ENCODE measurements at regions not wholly inside any gene's neighbourhood (a gene's known extent, or its start where the extent isn't known, plus 50 kb on each side); places are given as distances from the start of the nearest gene placed in this dataset.

DNA sequence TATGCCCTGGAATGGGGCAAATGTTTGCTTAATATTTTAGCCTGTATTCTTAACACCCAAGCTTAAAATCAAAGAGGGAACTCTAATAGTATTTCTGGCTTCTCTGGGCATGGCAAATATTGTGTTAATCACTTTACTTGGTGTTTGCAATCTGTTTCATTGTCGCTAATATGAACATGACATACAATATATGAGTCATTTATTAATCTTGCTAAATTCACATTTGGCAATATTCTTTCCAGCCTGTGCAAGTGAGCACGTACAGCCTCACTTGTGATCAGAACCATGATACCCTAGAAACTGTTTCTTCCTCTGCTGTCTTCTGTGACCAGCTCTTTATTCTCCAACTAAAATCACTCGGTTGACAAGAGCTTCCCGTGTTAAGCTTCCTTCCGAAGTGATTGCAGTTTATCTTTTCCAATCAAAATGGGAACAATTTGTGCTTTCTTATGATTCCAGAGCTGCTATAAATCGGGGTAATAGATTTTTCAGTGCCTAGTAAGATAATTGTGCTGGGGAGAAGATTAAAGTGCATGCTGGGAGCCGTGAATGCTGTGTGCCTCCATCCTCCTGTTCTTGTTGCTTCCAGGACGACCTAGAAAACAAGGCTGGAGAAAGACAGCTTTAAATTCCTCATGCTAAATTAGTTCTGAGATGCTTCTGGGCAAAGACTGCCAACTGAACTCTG lies 153.0 kb upstream of the TMTC4 start:
- TF ChIP-seq, protein P1, sequence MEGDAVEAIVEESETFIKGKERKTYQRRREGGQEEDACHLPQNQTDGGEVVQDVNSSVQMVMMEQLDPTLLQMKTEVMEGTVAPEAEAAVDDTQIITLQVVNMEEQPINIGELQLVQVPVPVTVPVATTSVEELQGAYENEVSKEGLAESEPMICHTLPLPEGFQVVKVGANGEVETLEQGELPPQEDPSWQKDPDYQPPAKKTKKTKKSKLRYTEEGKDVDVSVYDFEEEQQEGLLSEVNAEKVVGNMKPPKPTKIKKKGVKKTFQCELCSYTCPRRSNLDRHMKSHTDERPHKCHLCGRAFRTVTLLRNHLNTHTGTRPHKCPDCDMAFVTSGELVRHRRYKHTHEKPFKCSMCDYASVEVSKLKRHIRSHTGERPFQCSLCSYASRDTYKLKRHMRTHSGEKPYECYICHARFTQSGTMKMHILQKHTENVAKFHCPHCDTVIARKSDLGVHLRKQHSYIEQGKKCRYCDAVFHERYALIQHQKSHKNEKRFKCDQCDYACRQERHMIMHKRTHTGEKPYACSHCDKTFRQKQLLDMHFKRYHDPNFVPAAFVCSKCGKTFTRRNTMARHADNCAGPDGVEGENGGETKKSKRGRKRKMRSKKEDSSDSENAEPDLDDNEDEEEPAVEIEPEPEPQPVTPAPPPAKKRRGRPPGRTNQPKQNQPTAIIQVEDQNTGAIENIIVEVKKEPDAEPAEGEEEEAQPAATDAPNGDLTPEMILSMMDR (IDR thresholded peaks at IDR 0.05 in 2 of 3, conservative IDR thresholded peaks at IDR 0.05 in 1 of 3; ENCODE audit: borderline replicate concordance in 1 of 3, insufficient read depth in 1 of 3, low read depth in 2 of 3, low read length in 2 of 3) = no peak
- no peak for TF ChIP-seq JUND (IDR thresholded peaks at IDR 0.05)
- no peak for TF ChIP-seq POLR2A (IDR thresholded peaks at IDR 0.05; ENCODE audit: borderline replicate concordance, extremely low read depth, insufficient read depth, insufficient read length)
- TF ChIP-seq RAD21 (IDR thresholded peaks at IDR 0.05; ENCODE audit: low read depth) = no peak
- no peak for TF ChIP-seq EZH2 (IDR thresholded peaks at IDR 0.05)
- TF ChIP-seq SP1 (IDR thresholded peaks at IDR 0.05; ENCODE audit: low read depth) = no peak
- TF ChIP-seq ZBTB33 (IDR thresholded peaks at IDR 0.05; ENCODE audit: extremely low read depth, insufficient replicate concordance, low read length) = no peak
- no peak for TF ChIP-seq ZNF274 (IDR thresholded peaks at IDR 0.05; ENCODE audit: low read depth, low read length)
- TF ChIP-seq POLR2AphosphoS5 (IDR thresholded peaks at IDR 0.05; ENCODE audit: low read depth, low read length) = no peak
- TF ChIP-seq CEBPB (IDR thresholded peaks at IDR 0.05; ENCODE audit: low read depth) = no peak
- TF ChIP-seq, protein P2, sequence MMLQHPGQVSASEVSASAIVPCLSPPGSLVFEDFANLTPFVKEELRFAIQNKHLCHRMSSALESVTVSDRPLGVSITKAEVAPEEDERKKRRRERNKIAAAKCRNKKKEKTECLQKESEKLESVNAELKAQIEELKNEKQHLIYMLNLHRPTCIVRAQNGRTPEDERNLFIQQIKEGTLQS (IDR thresholded peaks at IDR 0.05) = no peak
- TF ChIP-seq ZFX (IDR thresholded peaks at IDR 0.05) = no peak
- TF ChIP-seq, protein P3, sequence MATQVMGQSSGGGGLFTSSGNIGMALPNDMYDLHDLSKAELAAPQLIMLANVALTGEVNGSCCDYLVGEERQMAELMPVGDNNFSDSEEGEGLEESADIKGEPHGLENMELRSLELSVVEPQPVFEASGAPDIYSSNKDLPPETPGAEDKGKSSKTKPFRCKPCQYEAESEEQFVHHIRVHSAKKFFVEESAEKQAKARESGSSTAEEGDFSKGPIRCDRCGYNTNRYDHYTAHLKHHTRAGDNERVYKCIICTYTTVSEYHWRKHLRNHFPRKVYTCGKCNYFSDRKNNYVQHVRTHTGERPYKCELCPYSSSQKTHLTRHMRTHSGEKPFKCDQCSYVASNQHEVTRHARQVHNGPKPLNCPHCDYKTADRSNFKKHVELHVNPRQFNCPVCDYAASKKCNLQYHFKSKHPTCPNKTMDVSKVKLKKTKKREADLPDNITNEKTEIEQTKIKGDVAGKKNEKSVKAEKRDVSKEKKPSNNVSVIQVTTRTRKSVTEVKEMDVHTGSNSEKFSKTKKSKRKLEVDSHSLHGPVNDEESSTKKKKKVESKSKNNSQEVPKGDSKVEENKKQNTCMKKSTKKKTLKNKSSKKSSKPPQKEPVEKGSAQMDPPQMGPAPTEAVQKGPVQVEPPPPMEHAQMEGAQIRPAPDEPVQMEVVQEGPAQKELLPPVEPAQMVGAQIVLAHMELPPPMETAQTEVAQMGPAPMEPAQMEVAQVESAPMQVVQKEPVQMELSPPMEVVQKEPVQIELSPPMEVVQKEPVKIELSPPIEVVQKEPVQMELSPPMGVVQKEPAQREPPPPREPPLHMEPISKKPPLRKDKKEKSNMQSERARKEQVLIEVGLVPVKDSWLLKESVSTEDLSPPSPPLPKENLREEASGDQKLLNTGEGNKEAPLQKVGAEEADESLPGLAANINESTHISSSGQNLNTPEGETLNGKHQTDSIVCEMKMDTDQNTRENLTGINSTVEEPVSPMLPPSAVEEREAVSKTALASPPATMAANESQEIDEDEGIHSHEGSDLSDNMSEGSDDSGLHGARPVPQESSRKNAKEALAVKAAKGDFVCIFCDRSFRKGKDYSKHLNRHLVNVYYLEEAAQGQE (IDR thresholded peaks at IDR 0.05; ENCODE audit: low read depth) = no peak

Measured in HCT116 (cell line).